ENCODE measurements at regions not wholly inside any gene's neighbourhood (a gene's known extent, or its start where the extent isn't known, plus 50 kb on each side); places are given as distances from the start of the nearest gene placed in this dataset.

- Histone ChIP-seq H3K4me1 (ENCODE audit: control insufficient read depth, insufficient read depth, low read depth, low read length) (no peaks in the 10 kb centered on the region), H2BK15ac (ENCODE audit: low read depth, poor library complexity, severe bottlenecking) (no peak overlapping the region), H3K4me2 (ENCODE audit: low read length, poor library complexity, severe bottlenecking) (no peak overlapping the region), H2AFZ (ENCODE audit: low read depth, low read length) (no peak overlapping the region), H3K4me3 (ENCODE audit: insufficient read depth in 1 of 2, low read depth in 1 of 2, low read length in 2 of 2) (no peak overlapping the region), H4K91ac (ENCODE audit: low read length) (no peak overlapping the region), H2AK5ac (ENCODE audit: low read length, severe bottlenecking) (no peak overlapping the region), H2BK5ac (ENCODE audit: low read depth, low read length, poor library complexity, severe bottlenecking) (no peak overlapping the region), H3K14ac (ENCODE audit: low read length in 2 of 2) (no peak overlapping the region), H2BK120ac (ENCODE audit: low read depth, low read length) (no peak overlapping the region), H3K27ac (ENCODE audit: low read length, poor library complexity, severe bottlenecking) (no peak overlapping the region), H3K27me3 (ENCODE audit: control insufficient read depth in 1 of 2, insufficient read depth in 1 of 2, low read length in 2 of 2) (no peaks in the 10 kb centered on the region), H3K9ac (ENCODE audit: low read length) (no peak overlapping the region), H2BK12ac (ENCODE audit: low read length in 2 of 2) (no peak overlapping the region), H3K23ac (ENCODE audit: low read length in 2 of 2) (no peak overlapping the region), H3K4ac (ENCODE audit: low read depth in 1 of 2, low read length in 2 of 2) (no peak overlapping the region), H3K36me3 (ENCODE audit: control insufficient read depth in 1 of 2, insufficient read depth in 2 of 2, low read depth in 1 of 2, low read length in 2 of 2) (no peaks in the 10 kb centered on the region), H3K79me1 (replicated peaks; ENCODE audit: low read length, poor library complexity, severe bottlenecking) (no peaks in the 10 kb centered on the region), H4K8ac (ENCODE audit: low read length) (no peak overlapping the region), H3K18ac (ENCODE audit: low read depth in 1 of 2, low read length in 2 of 2) (no peak overlapping the region), H3K9me3 (ENCODE audit: control insufficient read depth, low read length) (no peaks in the 10 kb centered on the region)
- DNase-seq: no peak
These were observed 1237.9 kb downstream of the ROBO2 start for GRCh38 chr3:78277801-78278200.

GRCh38 chr3:78279091-78279490 lies 1239.2 kb downstream of the ROBO2 start:
- H3K23ac ChIP-seq (ENCODE audit: low read length in 2 of 2): no peak overlapping the region
- no peak overlapping the region for H3K9ac ChIP-seq (ENCODE audit: low read length)
- H3K27ac ChIP-seq (ENCODE audit: low read length, poor library complexity, severe bottlenecking): no peak overlapping the region
- H2AK5ac ChIP-seq (ENCODE audit: low read length, severe bottlenecking): no peak overlapping the region
- no peak overlapping the region for H3K14ac ChIP-seq (ENCODE audit: low read length in 2 of 2)
- H3K18ac ChIP-seq (ENCODE audit: low read depth in 1 of 2, low read length in 2 of 2): no peak overlapping the region
- no peak for DNase-seq
- no peaks in the 10 kb centered on the region for H3K27me3 ChIP-seq (ENCODE audit: control insufficient read depth in 1 of 2, insufficient read depth in 1 of 2, low read length in 2 of 2)
- no peak overlapping the region for H4K91ac ChIP-seq (ENCODE audit: low read length)
- H3K9me3 ChIP-seq (ENCODE audit: control insufficient read depth, low read length): no peaks in the 10 kb centered on the region
- no peak overlapping the region for H2BK12ac ChIP-seq (ENCODE audit: low read length in 2 of 2)
- no peaks in the 10 kb centered on the region for H3K36me3 ChIP-seq (ENCODE audit: control insufficient read depth in 1 of 2, insufficient read depth in 2 of 2, low read depth in 1 of 2, low read length in 2 of 2)
- no peaks in the 10 kb centered on the region for H3K79me1 ChIP-seq (replicated peaks; ENCODE audit: low read length, poor library complexity, severe bottlenecking)
- H4K8ac ChIP-seq (ENCODE audit: low read length): no peak overlapping the region
- H2BK120ac ChIP-seq (ENCODE audit: low read depth, low read length): no peak overlapping the region
- H3K4ac ChIP-seq (ENCODE audit: low read depth in 1 of 2, low read length in 2 of 2): no peak overlapping the region
- no peak overlapping the region for H3K4me3 ChIP-seq (ENCODE audit: insufficient read depth in 1 of 2, low read depth in 1 of 2, low read length in 2 of 2)
- no peak overlapping the region for H3K4me2 ChIP-seq (ENCODE audit: low read length, poor library complexity, severe bottlenecking)
- WGBS: 86% methylated on average over 1 of the region's 3 CpGs
- H2AFZ ChIP-seq (ENCODE audit: low read depth, low read length): no peak overlapping the region
- no peak overlapping the region for H2BK5ac ChIP-seq (ENCODE audit: low read depth, low read length, poor library complexity, severe bottlenecking)
- H3K4me1 ChIP-seq (ENCODE audit: control insufficient read depth, insufficient read depth, low read depth, low read length): no peaks in the 10 kb centered on the region
- H2BK15ac ChIP-seq (ENCODE audit: low read depth, poor library complexity, severe bottlenecking): no peak overlapping the region

- peaks cover 2% of the 10 kb centered on the region for H3K4me1 ChIP-seq (ENCODE audit: control insufficient read depth, insufficient read depth, low read depth, low read length)
- no peak overlapping the region for H3K14ac ChIP-seq (ENCODE audit: low read length in 2 of 2)
- no peaks in the 10 kb centered on the region for H3K9me3 ChIP-seq (ENCODE audit: control insufficient read depth, low read length)
- no peak overlapping the region for H2AFZ ChIP-seq (ENCODE audit: low read depth, low read length)
- H2BK120ac ChIP-seq (ENCODE audit: low read depth, low read length): no peak overlapping the region
- DNase-seq: no peak
- H3K4me3 ChIP-seq (ENCODE audit: insufficient read depth in 1 of 2, low read depth in 1 of 2, low read length in 2 of 2): no peak overlapping the region
- H4K8ac ChIP-seq (ENCODE audit: low read length): no peak overlapping the region
- no peak overlapping the region for H3K4ac ChIP-seq (ENCODE audit: low read depth in 1 of 2, low read length in 2 of 2)
- no peak overlapping the region for H3K27ac ChIP-seq (ENCODE audit: low read length, poor library complexity, severe bottlenecking)
- H2BK12ac ChIP-seq (ENCODE audit: low read length in 2 of 2): no peak overlapping the region
- H2BK5ac ChIP-seq (ENCODE audit: low read depth, low read length, poor library complexity, severe bottlenecking): no peak overlapping the region
- no peak overlapping the region for H3K9ac ChIP-seq (ENCODE audit: low read length)
- H2AK5ac ChIP-seq (ENCODE audit: low read length, severe bottlenecking): no peak overlapping the region
- WGBS: 84% methylated on average over 6 of the region's 6 CpGs
- H3K18ac ChIP-seq (ENCODE audit: low read depth in 1 of 2, low read length in 2 of 2): no peak overlapping the region
- no peak overlapping the region for H2BK15ac ChIP-seq (ENCODE audit: low read depth, poor library complexity, severe bottlenecking)
- no peak overlapping the region for H4K91ac ChIP-seq (ENCODE audit: low read length)
- no peak overlapping the region for H3K4me2 ChIP-seq (ENCODE audit: low read length, poor library complexity, severe bottlenecking)
- no peaks in the 10 kb centered on the region for H3K79me1 ChIP-seq (replicated peaks; ENCODE audit: low read length, poor library complexity, severe bottlenecking)
- H3K27me3 ChIP-seq (ENCODE audit: control insufficient read depth in 1 of 2, insufficient read depth in 1 of 2, low read length in 2 of 2): no peaks in the 10 kb centered on the region
- H3K36me3 ChIP-seq (ENCODE audit: control insufficient read depth in 1 of 2, insufficient read depth in 2 of 2, low read depth in 1 of 2, low read length in 2 of 2): no peaks in the 10 kb centered on the region
- no peak overlapping the region for H3K23ac ChIP-seq (ENCODE audit: low read length in 2 of 2)
These were observed 1241.5 kb downstream of the ROBO2 start for GRCh38 chr3:78281381-78281780.

- WGBS: 100% methylated on average over 1 of the region's 2 CpGs
- Histone ChIP-seq H2AK5ac (ENCODE audit: low read length, severe bottlenecking) (no peak overlapping the region), H3K79me1 (replicated peaks; ENCODE audit: low read length, poor library complexity, severe bottlenecking) (no peaks in the 10 kb centered on the region), H2BK5ac (ENCODE audit: low read depth, low read length, poor library complexity, severe bottlenecking) (no peak overlapping the region), H3K23ac (ENCODE audit: low read length in 2 of 2) (no peak overlapping the region), H3K4me1 (ENCODE audit: control insufficient read depth, insufficient read depth, low read depth, low read length) (peaks cover 2% of the 10 kb centered on the region), H3K4me2 (ENCODE audit: low read length, poor library complexity, severe bottlenecking) (no peak overlapping the region), H3K9me3 (ENCODE audit: control insufficient read depth, low read length) (no peaks in the 10 kb centered on the region), H4K8ac (ENCODE audit: low read length) (no peak overlapping the region), H2BK120ac (ENCODE audit: low read depth, low read length) (no peak overlapping the region), H2BK15ac (ENCODE audit: low read depth, poor library complexity, severe bottlenecking) (no peak overlapping the region), H3K4me3 (ENCODE audit: insufficient read depth in 1 of 2, low read depth in 1 of 2, low read length in 2 of 2) (no peak overlapping the region), H2AFZ (ENCODE audit: low read depth, low read length) (no peak overlapping the region), H3K36me3 (ENCODE audit: control insufficient read depth in 1 of 2, insufficient read depth in 2 of 2, low read depth in 1 of 2, low read length in 2 of 2) (no peaks in the 10 kb centered on the region), H4K91ac (ENCODE audit: low read length) (no peak overlapping the region), H3K27ac (ENCODE audit: low read length, poor library complexity, severe bottlenecking) (no peak overlapping the region), H3K14ac (ENCODE audit: low read length in 2 of 2) (no peak overlapping the region), H3K27me3 (ENCODE audit: control insufficient read depth in 1 of 2, insufficient read depth in 1 of 2, low read length in 2 of 2) (no peaks in the 10 kb centered on the region), H2BK12ac (ENCODE audit: low read length in 2 of 2) (no peak overlapping the region), H3K4ac (ENCODE audit: low read depth in 1 of 2, low read length in 2 of 2) (no peak overlapping the region), H3K18ac (ENCODE audit: low read depth in 1 of 2, low read length in 2 of 2) (no peak overlapping the region), H3K9ac (ENCODE audit: low read length) (no peak overlapping the region)
- no peak for DNase-seq
These were observed 1244.1 kb downstream of the ROBO2 start for GRCh38 chr3:78283994-78284393.
